HEK293 (cell line): ENCODE measurements at regions not wholly inside any gene's neighbourhood (a gene's known extent, or its start where the extent isn't known, plus 50 kb on each side); places are given as distances from the start of the nearest gene placed in this dataset.

ENCODE experiments used
- CTCF ChIA-PET: fragments of 350-600 bp; formaldehyde crosslinking; extraction: SDS; loops from one replicate; lab custom pipeline; 2021; ENCODE audit warnings: antibody characterized with exemption; lab: Yijun Ruan, JAX
- POLR2A ChIA-PET: fragments of 300-600 bp; formaldehyde crosslinking; extraction: SDS; loops from one replicate; lab custom pipeline; 2020; ENCODE audit warnings: antibody characterized with exemption, inconsistent platforms; lab: Yijun Ruan, JAX
- H3K27ac ChIP-seq: fragments of 200-500 bp; sonication (Bioruptor generic); 2 replicates; pipeline ENCODE4 v1.5.1; 2014; ENCODE audit warnings: low read depth, low read length, control low read depth, inconsistent platforms; ENCODE audit errors: extremely low read depth
- H3K36me3 ChIP-seq, 2 experiments: fragments of 200-500 bp in 1 of 2; sonication (Bioruptor generic) in 1 of 2; 1 replicate in 1 of 2; 2 replicates in 1 of 2; pipeline ENCODE4 v1.5.1; 2014 to 2017; ENCODE audit warnings: inconsistent platforms in 2 of 2, low read length in 2 of 2; ENCODE audit not compliant: control insufficient read depth in 2 of 2, insufficient read depth in 1 of 2
- H3K4me1 ChIP-seq: fragments of 200-500 bp; sonication (Bioruptor generic); 2 replicates; pipeline ENCODE4 v1.5.1; 2014; ENCODE audit warnings: mild to moderate bottlenecking, low read length, inconsistent platforms; ENCODE audit not compliant: control insufficient read depth, insufficient read depth
- H3K4me3 ChIP-seq: 2 replicates; pipeline ENCODE4 v1.5.1; 2011; ENCODE audit warnings: low read depth, mild to moderate bottlenecking, control low read depth, low read length, moderate library complexity
- H3K9me3 ChIP-seq: fragments of 200-500 bp; sonication (Bioruptor generic); 2 replicates; pipeline ENCODE4 v1.5.1; 2014; ENCODE audit warnings: low read depth, low read length, inconsistent platforms; ENCODE audit not compliant: control insufficient read depth, insufficient read depth
- EGR2 ChIP-seq: fragments of 450-650 bp; formaldehyde crosslinking; IDR thresholded peaks from 2 replicates; pipeline ENCODE4 v1.5.1; 2016; ENCODE audit warnings: low read depth, missing biosample characterization, missing genetic modification characterization
- GLI2 ChIP-seq: fragments of 450-650 bp; formaldehyde crosslinking; IDR thresholded peaks from 2 replicates; pipeline ENCODE4; 2017; ENCODE audit warnings: missing biosample characterization, missing genetic modification characterization, low read depth, borderline replicate concordance
- KLF10 ChIP-seq: fragments of 450-650 bp; IDR thresholded peaks from 2 replicates; pipeline ENCODE4 v1.5.1; 2018; ENCODE audit warnings: missing biosample characterization, mild to moderate bottlenecking, missing genetic modification characterization
- KLF7 ChIP-seq: fragments of 450-650 bp; formaldehyde crosslinking; IDR thresholded peaks from 2 replicates; pipeline ENCODE4 v1.5.1; 2016; ENCODE audit warnings: missing biosample characterization, missing genetic modification characterization, borderline replicate concordance
- MZF1 ChIP-seq: fragments of 450-650 bp; formaldehyde crosslinking; IDR thresholded peaks from 2 replicates; pipeline ENCODE4 v1.5.1; 2017; ENCODE audit warnings: missing biosample characterization, missing genetic modification characterization, borderline replicate concordance
- OSR2 ChIP-seq: fragments of 450-650 bp; formaldehyde crosslinking; IDR thresholded peaks from 2 replicates; pipeline ENCODE4 v1.5.1; 2016; ENCODE audit warnings: missing biosample characterization, missing genetic modification characterization
- WT1 ChIP-seq: fragments of 450-650 bp; formaldehyde crosslinking; IDR thresholded peaks from 2 replicates; pipeline ENCODE4 v1.5.1; 2016; ENCODE audit warnings: missing biosample characterization, missing genetic modification characterization
- ZBTB8A ChIP-seq: fragments of 450-650 bp; formaldehyde crosslinking; IDR thresholded peaks from 2 replicates; pipeline ENCODE4 v1.5.1; 2016; ENCODE audit warnings: missing biosample characterization, missing genetic modification characterization
- ZEB2 ChIP-seq: fragments of 450-650 bp; formaldehyde crosslinking; IDR thresholded peaks from 2 replicates; pipeline ENCODE4 v1.5.1; 2016; ENCODE audit warnings: missing biosample characterization, missing genetic modification characterization
- ZNF138 ChIP-seq: fragments of 450-650 bp; formaldehyde crosslinking; IDR thresholded peaks from 2 replicates; pipeline ENCODE4 v1.5.1; 2016; ENCODE audit warnings: missing biosample characterization, missing genetic modification characterization, borderline replicate concordance
- ZNF394 ChIP-seq: fragments of 450-650 bp; formaldehyde crosslinking; IDR thresholded peaks from 2 replicates; pipeline ENCODE4 v1.5.1; 2016; ENCODE audit warnings: missing biosample characterization, missing genetic modification characterization, mild to moderate bottlenecking, moderate library complexity, borderline replicate concordance
- ZNF621 ChIP-seq: fragments of 450-650 bp; formaldehyde crosslinking; IDR thresholded peaks from 2 replicates; pipeline ENCODE4 v1.5.1; 2017; ENCODE audit warnings: missing biosample characterization, missing genetic modification characterization
- ZNF791 ChIP-seq: fragments of 450-650 bp; formaldehyde crosslinking; IDR thresholded peaks from 2 replicates; pipeline ENCODE4 v1.5.1; 2016; ENCODE audit warnings: missing biosample characterization, missing genetic modification characterization
- ZSCAN16 ChIP-seq: fragments of 450-650 bp; formaldehyde crosslinking; IDR thresholded peaks from 2 replicates; pipeline ENCODE4 v1.5.1; 2016; ENCODE audit warnings: missing biosample characterization, missing genetic modification characterization
- TF ChIP-seq, protein P1 (sequence below): fragments of 450-650 bp; IDR thresholded peaks from 2 replicates; pipeline ENCODE4 v1.5.1; 2018; ENCODE audit warnings: missing biosample characterization, mild to moderate bottlenecking, missing genetic modification characterization
- TF ChIP-seq, protein P2 (sequence below): fragments of 450-650 bp; formaldehyde crosslinking; optimal IDR thresholded peaks from 2 replicates; pipeline ENCODE3; 2016; ENCODE audit warnings: missing biosample characterization, mild to moderate bottlenecking, missing genetic modification characterization
- TF ChIP-seq, protein P3 (sequence below): fragments of 450-650 bp; formaldehyde crosslinking; IDR thresholded peaks from 2 replicates; pipeline ENCODE4 v1.5.1; 2016; ENCODE audit warnings: missing biosample characterization, missing genetic modification characterization
- TF ChIP-seq, protein P4 (sequence below): fragments of 450-650 bp; formaldehyde crosslinking; IDR thresholded peaks from 2 replicates; pipeline ENCODE4 v1.5.1; 2016; ENCODE audit warnings: missing biosample characterization, missing genetic modification characterization
- TF ChIP-seq, protein P5 (sequence below): fragments of 450-650 bp; formaldehyde crosslinking; IDR thresholded peaks from 2 replicates; pipeline ENCODE4 v1.5.1; 2016; ENCODE audit warnings: missing biosample characterization, missing genetic modification characterization, low read depth

DNA sequence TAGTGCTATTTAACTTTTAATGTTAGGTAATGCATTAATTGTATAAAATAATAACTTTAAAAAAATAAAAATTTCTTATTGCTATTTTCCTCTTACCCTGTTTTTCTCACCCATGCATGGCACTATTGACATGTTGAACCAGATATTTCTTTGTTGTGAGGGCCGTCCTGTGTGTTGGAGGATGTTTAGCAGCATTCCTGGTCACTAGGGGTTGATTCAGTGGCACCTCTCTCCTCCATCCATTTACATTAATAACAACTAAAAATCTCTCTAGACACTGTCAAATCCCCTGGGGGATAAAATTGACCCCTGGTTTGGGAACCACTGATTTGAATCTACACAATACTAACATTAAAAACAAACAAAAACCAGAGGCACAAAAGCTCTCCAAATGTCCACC lies 147.5 kb upstream of the MIS18BP1 start:
- no peak overlapping the region for H3K27ac ChIP-seq
- H3K4me3 ChIP-seq, result no peak overlapping the region
- TF ChIP-seq ZBTB8A (tag by site-specific recombination) (no peak), EGR2 (tag by site-specific recombination) (no peak), ZNF791 (tag by site-specific recombination) (no peak), WT1 (no peak), ZNF394 (tag by site-specific recombination) (no peak), ZNF621 (tag by site-specific recombination) (no peak)
- TF ChIP-seq, protein P1, sequence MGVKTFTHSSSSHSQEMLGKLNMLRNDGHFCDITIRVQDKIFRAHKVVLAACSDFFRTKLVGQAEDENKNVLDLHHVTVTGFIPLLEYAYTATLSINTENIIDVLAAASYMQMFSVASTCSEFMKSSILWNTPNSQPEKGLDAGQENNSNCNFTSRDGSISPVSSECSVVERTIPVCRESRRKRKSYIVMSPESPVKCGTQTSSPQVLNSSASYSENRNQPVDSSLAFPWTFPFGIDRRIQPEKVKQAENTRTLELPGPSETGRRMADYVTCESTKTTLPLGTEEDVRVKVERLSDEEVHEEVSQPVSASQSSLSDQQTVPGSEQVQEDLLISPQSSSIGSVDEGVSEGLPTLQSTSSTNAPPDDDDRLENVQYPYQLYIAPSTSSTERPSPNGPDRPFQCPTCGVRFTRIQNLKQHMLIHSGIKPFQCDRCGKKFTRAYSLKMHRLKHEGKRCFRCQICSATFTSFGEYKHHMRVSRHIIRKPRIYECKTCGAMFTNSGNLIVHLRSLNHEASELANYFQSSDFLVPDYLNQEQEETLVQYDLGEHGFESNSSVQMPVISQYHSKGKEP, result no peak
- no peaks in the 10 kb centered on the region for H3K9me3 ChIP-seq
- no peaks in the 10 kb centered on the region for H3K36me3 ChIP-seq
- no peaks in the 10 kb centered on the region for H3K4me1 ChIP-seq
- ChIA-PET POLR2A (no interaction called here), CTCF (no interaction called here)

DNA sequence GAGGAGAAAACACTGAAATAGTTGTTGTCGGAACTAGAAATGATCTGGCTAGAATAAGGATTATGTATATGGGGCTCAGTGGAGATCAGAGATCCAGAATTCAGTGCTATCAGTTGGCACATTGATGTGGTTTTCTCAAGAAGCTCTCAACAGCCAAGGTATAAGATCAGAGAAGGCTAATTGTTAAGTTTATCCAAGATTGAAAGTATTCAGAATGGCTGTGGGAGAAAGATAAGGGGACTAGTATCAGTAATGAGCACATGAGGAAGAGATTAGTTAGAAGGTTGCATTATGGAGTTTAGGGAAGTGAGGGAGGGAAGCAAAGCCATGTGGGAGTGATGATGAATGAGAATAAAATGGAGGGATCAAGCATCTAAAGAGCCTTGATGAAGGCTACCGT lies 128.1 kb upstream of the MIS18BP1 start:
- CTCF ChIA-PET, result no interaction called here

More for the DNA sequence above, 128.1 kb upstream of the MIS18BP1 start:
- POLR2A ChIA-PET, result no interaction called here
- Histone ChIP-seq H3K4me1 (no peaks in the 10 kb centered on the region), H3K36me3 (no peaks in the 10 kb centered on the region)
- TF ChIP-seq KLF7 (tag by site-specific recombination) (no peak), MZF1 (tag by site-specific recombination) (no peak), ZEB2 (tag by site-specific recombination) (no peak), KLF10 (tag by site-specific recombination) (no peak), OSR2 (no peak), ZSCAN16 (tag by site-specific recombination) (no peak), ZNF138 (no peak), GLI2 (no peak)
- TF ChIP-seq, protein P2, sequence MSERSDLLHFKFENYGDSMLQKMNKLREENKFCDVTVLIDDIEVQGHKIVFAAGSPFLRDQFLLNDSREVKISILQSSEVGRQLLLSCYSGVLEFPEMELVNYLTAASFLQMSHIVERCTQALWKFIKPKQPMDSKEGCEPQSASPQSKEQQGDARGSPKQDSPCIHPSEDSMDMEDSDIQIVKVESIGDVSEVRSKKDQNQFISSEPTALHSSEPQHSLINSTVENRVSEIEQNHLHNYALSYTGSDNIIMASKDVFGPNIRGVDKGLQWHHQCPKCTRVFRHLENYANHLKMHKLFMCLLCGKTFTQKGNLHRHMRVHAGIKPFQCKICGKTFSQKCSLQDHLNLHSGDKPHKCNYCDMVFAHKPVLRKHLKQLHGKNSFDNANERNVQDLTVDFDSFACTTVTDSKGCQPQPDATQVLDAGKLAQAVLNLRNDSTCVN (tag by site-specific recombination), result no peak
- TF ChIP-seq, protein P3, sequence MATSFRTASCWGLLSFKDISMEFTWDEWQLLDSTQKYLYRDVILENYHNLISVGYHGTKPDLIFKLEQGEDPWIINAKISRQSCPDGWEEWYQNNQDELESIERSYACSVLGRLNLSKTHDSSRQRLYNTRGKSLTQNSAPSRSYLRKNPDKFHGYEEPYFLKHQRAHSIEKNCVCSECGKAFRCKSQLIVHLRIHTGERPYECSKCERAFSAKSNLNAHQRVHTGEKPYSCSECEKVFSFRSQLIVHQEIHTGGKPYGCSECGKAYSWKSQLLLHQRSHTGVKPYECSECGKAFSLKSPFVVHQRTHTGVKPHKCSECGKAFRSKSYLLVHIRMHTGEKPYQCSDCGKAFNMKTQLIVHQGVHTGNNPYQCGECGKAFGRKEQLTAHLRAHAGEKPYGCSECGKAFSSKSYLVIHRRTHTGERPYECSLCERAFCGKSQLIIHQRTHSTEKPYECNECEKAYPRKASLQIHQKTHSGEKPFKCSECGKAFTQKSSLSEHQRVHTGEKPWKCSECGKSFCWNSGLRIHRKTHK (tag by site-specific recombination), result no peak
- TF ChIP-seq, protein P4, sequence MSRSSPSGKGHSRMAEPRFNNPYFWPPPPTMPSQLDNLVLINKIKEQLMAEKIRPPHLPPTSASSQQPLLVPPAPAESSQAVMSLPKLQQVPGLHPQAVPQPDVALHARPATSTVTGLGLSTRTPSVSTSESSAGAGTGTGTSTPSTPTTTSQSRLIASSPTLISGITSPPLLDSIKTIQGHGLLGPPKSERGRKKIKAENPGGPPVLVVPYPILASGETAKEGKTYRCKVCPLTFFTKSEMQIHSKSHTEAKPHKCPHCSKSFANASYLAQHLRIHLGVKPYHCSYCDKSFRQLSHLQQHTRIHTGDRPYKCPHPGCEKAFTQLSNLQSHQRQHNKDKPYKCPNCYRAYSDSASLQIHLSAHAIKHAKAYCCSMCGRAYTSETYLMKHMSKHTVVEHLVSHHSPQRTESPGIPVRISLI (tag by site-specific recombination), result no peak
- TF ChIP-seq, protein P5, sequence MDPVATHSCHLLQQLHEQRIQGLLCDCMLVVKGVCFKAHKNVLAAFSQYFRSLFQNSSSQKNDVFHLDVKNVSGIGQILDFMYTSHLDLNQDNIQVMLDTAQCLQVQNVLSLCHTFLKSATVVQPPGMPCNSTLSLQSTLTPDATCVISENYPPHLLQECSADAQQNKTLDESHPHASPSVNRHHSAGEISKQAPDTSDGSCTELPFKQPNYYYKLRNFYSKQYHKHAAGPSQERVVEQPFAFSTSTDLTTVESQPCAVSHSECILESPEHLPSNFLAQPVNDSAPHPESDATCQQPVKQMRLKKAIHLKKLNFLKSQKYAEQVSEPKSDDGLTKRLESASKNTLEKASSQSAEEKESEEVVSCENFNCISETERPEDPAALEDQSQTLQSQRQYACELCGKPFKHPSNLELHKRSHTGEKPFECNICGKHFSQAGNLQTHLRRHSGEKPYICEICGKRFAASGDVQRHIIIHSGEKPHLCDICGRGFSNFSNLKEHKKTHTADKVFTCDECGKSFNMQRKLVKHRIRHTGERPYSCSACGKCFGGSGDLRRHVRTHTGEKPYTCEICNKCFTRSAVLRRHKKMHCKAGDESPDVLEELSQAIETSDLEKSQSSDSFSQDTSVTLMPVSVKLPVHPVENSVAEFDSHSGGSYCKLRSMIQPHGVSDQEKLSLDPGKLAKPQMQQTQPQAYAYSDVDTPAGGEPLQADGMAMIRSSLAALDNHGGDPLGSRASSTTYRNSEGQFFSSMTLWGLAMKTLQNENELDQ (tag by site-specific recombination), result no peak
- TF ChIP-seq, all 188 proteins: peak for 0
- H3K27ac ChIP-seq, result no peak overlapping the region
- no peak overlapping the region for H3K4me3 ChIP-seq
- H3K9me3 ChIP-seq, result no peaks in the 10 kb centered on the region
